ENCODE measurements at regions not wholly inside any gene's neighbourhood (a gene's known extent, or its start where the extent isn't known, plus 50 kb on each side); places are given as distances from the start of the nearest gene placed in this dataset.

DNA sequence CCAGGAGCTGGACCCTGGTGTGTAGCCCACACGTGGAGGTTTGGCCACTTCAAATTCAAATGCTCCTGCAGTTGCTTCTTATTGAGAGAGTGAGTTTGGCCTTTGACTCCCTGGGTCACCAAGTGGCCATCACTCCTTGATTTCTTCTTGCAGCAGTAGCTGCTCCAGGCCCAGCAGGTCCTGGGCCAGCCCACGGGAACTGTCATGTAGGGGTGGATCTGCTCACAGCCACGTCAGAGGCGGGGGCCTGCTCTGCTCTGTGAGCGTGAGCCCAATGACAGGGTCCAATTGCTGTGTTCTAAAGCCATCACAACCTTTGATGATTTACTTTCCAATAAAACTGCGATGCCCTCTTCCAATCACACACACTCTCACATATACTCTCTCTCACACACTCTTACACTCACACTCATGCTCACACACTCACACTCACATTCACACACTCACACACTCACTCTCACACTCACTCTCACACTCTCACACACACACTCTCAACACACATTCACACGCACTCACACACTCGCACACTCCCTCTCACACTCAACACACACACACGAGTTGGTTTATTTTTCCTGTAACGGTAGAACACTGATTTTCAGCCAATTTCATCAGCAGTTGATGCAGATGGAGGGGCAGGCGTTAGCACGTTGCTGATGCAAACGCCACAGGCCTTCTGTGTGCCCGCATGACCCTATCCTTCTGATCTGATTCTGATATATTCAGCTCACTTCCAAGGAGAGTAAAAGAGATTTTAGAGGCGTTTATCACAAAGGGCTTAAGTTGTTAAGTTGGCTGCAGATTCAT, 210.7 kb upstream of the PPP2R2D start:
- ATAC-seq (no peak), DNase-seq (no peak)
- Histone ChIP-seq H3K27ac (no peak overlapping the region), H3K4me1 (no peaks in the 10 kb centered on the region), H3K4me3 (no peak overlapping the region), H3K27me3 (peaks cover 0 to 63% (median 21%) of the 10 kb centered on the region in 7 donors), H3K9me3 (no peaks in the 10 kb centered on the region), H3K36me3 (no peaks in the 10 kb centered on the region)
- WGBS, 2 donors, result 77 to 79% methylated on average over 15 of the region's 15 CpGs
- TF ChIP-seq CTCF (IDR thresholded peaks at IDR 0.05), result no peak
- intact Hi-C loops (cut with DNase I), result no loop called here

GRCh38 chr10:131690805-131691239, 210.0 kb upstream of the PPP2R2D start:
- Histone ChIP-seq H3K4me3 (no peak overlapping the region), H3K36me3 (no peaks in the 10 kb centered on the region), H3K27ac (no peak overlapping the region), H3K4me1 (no peaks in the 10 kb centered on the region), H3K27me3 (peaks cover 0 to 56% (median 21%) of the 10 kb centered on the region in 7 donors), H3K9me3 (no peaks in the 10 kb centered on the region)
- ATAC-seq (no peak), DNase-seq (no peak)
- 73 to 83% methylated on average over 14 of the region's 14 CpGs for WGBS, 2 donors
- TF ChIP-seq CTCF (IDR thresholded peaks at IDR 0.05), result no peak
- intact Hi-C loops (cut with DNase I), result no loop called here

DNA sequence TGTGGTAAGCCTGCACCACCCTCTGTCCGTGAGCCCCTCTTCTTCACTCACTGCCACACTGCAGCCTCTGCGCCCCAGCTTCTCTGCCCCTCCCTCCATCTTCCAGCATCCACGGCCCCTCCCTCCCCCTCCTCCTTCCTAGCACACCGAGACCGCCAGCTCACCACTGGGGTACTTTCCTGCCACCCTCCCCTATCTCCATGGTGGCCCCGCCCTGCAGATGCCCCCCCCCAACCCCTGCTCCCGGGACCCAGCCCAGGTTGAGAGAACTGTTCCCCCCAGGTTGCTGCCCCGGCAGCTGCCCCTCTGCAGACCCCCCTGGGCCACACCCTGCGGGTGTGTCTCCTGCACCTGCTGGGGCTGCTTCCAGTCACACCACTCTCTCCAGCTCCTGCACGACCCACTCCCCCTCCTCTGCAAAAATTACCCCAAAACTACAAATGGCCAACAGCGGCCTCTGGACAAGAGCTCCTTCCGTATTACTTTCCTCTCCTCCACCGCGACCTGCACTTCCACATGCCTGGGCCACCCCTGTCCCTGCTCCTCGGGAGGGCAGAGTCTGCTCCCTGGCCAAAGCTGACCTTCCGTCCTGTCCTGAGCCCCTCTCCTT, 209.2 kb upstream of the PPP2R2D start:
- H3K27ac ChIP-seq, result no peak overlapping the region

DNA sequence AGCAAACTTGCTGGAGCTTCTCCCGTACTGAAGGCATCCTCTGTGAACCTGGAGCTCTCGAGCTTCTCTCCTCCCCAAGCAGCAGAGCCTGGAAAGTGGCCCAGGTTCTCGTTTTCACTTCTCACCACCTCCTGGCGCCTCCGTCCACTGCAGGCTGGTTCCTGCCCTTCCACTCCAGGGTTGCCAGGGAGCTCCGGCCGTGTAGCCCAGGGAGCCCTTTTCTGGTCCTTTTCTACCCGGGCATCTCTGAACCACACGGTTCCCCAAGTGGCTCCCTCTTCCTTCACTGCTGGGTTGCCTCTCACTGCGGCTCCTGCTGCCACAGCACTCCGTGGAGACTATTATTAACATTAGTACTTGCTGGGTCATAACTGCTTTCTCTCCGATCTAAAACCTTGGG, 208.6 kb upstream of the PPP2R2D start:
- intact Hi-C loops (cut with DNase I), result no loop called here
- H3K9me3 ChIP-seq, result no peaks in the 10 kb centered on the region
- H3K4me3 ChIP-seq, result no peak overlapping the region
- peaks cover 0 to 45% (median 16%) of the 10 kb centered on the region in 7 donors for H3K27me3 ChIP-seq
- TF ChIP-seq CTCF (IDR thresholded peaks at IDR 0.05), result no peak
- 65 to 67% methylated on average over 12 of the region's 12 CpGs for WGBS, 2 donors
- no peaks in the 10 kb centered on the region for H3K36me3 ChIP-seq
- DNase-seq (no peak), ATAC-seq (no peak)
- H3K4me1 ChIP-seq, result no peaks in the 10 kb centered on the region
- H3K27ac ChIP-seq, result no peak overlapping the region

More for the DNA sequence above, 209.2 kb upstream of the PPP2R2D start:
- Histone ChIP-seq H3K4me3 (no peak overlapping the region), H3K4me1 (no peaks in the 10 kb centered on the region), H3K27me3 (peaks cover 0 to 50% (median 20%) of the 10 kb centered on the region in 7 donors), H3K36me3 (no peaks in the 10 kb centered on the region), H3K9me3 (no peaks in the 10 kb centered on the region)
- ATAC-seq (no peak), DNase-seq (no peak)
- WGBS, 2 donors, result 69 to 73% methylated on average over 16 of the region's 16 CpGs
- intact Hi-C loops (cut with DNase I), result no loop called here
- TF ChIP-seq CTCF (IDR thresholded peaks at IDR 0.05), result no peak

All from heart right ventricle (tissue), 16 donors.